COLO829 (cell line): ENCODE measurements at regions not wholly inside any gene's neighbourhood (a gene's known extent, or its start where the extent isn't known, plus 50 kb on each side); places are given as distances from the start of the nearest gene placed in this dataset.
"Not testable (repeated sequence)": the region's sequence is repeated elsewhere in the genome, so short reads cannot be mapped to it uniquely, and the experiment has no call there.

ENCODE experiments used
- DNase-seq: peaks from one replicate; pipeline ENCODE4 v3.0.0; 2012; ENCODE audit warnings: low spot score

DNA sequence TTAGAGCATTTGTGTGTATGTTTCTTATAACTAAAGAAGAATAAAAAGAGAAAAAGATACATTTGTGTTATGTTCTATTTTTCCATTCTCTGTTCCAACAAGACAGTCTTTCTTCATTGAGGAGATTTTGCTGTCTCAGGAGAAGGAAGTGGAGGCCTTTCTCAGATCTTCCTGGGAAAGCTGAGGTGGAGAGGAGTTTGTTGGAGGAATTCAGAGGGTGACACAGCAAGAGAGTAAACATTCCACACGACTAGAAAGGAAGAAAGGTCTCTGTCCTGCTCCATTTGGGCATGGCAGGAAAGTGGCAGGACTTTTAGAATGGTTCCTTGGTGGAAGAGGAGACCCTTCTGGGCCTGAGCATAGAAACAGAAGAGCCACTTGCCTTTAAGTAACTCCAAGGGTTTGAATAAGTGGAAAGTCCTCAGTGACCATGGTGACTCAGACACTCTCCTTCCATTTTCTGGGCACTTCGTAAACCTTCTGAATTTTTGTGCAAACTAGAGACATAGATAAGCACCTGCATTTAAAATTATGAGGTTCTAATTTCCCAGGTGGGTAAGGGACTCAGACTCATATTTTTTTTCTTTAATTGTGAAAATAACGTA lies 52.3 kb upstream of the COL5A2 start:
- no peak for DNase-seq

- no peak for DNase-seq
These were observed 53.3 kb upstream of the COL5A2 start for GRCh38 chr2:189232759-189233406.

- DNase-seq = no peak
These were observed 54.0 kb upstream of the COL5A2 start for GRCh38 chr2:189233527-189233926.

GRCh38 chr2:189234991-189235390 lies 55.4 kb upstream of the COL5A2 start:
- no peak for DNase-seq

GRCh38 chr2:189236066-189236465 lies 56.5 kb upstream of the COL5A2 start:
- DNase-seq = no peak

- no peak for DNase-seq
These were observed 59.3 kb upstream of the COL5A2 start for GRCh38 chr2:189238903-189239302.

GRCh38 chr2:189243843-189244242 lies 64.3 kb upstream of the COL5A2 start:
- DNase-seq = not testable (repeated sequence)

GRCh38 chr2:189247276-189247675 lies 67.7 kb upstream of the COL5A2 start:
- DNase-seq = no peak

DNA sequence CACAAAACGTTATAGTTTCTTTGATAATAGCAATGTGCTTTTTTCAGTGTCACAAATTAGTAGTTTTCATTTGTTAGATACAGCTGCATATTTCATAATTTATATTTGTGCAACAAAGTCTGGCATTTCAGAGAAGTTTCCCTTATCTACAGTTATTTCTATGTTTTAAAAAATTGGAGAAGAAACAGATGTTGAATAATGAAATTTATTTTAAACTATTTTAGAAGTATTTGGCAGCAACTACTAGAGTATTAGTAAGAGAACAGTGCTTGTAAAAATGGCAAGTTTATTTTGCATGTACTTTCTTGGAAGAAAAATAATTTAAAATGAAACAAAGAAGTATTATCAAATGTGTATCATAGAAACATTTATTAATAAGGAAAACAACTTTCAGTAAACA lies 68.6 kb upstream of the COL5A2 start:
- DNase-seq = no peak

DNA sequence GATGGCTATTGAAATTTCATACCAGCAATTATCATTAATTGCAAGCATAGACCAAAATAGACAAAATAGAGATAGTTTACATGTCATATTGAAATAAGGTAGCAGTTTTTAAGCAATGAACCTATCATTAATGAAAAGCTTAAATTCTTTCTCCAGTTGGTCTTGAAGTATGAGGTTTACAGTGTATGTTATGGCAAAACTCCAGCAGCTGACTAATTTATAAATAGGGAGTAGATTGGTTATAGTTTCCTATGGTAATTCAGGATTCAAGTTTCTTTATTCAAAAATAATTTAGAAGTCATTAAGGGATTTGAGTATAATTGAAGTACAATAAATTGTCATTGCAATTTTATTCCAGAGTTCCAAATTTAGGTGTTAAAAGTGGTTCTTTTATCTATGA lies 69.6 kb upstream of the COL5A2 start:
- DNase-seq = no peak

- no peak for DNase-seq
These were observed 70.3 kb upstream of the COL5A2 start for GRCh38 chr2:189249901-189250300.

DNA sequence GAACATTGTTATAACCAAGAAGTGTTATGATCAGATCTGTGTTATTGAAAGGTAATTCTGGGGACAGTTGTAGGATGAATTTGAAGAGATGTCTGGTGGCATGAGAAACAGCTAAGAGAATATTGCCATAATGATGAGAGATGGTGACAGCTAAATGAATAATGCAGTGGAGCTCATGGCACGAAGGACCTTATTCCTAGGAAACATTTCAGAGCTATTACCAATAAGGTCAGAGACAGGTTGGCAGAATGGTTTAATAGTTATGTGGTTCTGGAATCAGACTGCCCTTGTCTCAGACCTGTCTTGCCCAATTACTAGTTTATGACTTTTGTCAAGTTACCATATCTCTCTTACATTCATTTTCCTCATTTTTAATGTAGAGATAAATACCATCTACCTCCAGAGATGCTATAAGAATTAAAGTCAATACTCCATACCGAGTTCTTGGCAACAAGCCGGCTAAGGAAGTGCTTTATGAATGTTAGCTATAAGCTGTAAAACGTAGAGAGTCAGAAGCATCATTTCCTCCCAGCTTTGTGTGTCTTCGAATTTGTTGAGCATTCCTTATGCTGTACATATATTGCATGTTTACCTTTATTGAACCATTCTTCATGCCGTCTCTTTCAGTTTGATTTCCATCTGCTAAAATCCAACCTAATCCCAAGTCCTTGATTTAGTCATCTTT lies 73.6 kb upstream of the COL5A2 start:
- no peak for DNase-seq

DNA sequence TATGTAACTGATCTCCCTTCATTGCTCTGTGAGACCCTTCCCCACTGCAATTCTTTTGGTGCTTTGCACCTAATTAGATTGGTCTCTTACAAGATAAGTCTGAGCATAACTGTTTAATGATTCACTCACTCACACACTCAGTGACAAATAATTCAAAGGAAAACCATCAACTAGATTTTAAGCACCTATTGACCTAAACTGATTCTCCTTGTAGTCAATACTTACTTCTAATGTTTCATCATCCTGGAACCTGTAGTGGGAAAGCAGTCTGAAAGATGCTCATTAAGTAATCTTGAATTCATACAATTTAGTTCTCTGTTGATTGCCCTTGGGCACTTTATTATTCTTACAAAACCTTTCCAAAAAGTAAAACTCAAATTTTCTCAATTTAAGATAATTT lies 74.3 kb upstream of the COL5A2 start:
- DNase-seq = no peak

DNA sequence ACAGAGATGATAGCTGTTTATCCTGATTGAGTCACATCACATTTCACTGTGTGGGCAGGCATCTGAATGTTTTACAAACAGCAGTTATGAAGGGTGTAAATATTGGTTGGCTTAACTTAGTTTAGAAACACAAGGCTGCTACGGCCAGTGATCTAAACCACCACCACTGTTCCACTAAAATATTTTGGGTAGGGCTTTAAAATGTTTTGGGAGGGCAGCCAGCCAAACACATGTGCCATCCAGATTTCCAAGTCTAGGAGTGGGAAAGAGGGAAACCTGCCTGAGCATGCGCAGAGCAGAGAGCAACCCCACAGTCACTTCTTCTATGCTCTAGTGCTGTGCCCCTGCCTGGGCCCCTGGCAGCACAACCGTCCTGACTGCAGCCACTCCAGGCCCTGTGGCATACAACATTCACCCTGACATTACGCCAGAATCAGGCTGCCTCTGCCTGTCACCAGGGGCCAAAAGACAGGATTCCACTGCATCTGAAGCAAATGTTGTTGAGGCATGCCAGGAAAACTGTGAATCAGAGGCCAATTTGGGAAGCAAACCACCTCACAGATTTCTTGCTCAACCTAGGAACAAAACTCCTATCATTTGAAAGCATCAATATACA lies 74.8 kb upstream of the COL5A2 start:
- DNase-seq = no peak

- DNase-seq = no peak
These were observed 76.2 kb upstream of the COL5A2 start for GRCh38 chr2:189255711-189256110.

GRCh38 chr2:189258616-189259365 lies 79.2 kb upstream of the COL5A2 start:
- no peak for DNase-seq

- no peak for DNase-seq
These were observed 80.8 kb upstream of the COL5A2 start for GRCh38 chr2:189260361-189260814.

GRCh38 chr2:189261431-189261841 lies 81.9 kb upstream of the COL5A2 start:
- DNase-seq = peak; percentile 69

DNA sequence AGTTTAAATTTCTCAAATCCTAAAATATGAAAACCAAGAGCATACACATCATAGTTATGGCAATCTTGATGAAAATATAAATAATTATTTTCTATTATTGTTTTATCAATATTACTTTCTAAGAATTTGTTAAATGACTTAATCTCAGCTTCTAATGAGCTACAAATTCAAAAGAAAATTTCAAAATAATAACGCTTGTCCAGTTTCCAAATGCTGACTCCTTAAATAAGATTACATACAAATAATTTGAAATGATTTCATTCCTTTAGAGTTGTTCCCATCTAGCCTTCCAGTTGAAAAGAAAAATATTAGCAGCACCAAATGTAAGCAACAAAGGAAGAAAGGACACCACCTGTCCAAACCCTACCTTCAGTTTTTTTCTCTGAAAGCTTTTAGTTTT lies 82.4 kb upstream of the COL5A2 start:
- DNase-seq = no peak

- no peak for DNase-seq
These were observed 86.2 kb upstream of the COL5A2 start for GRCh38 chr2:189265696-189266320.

- no peak for DNase-seq
These were observed 87.9 kb upstream of the COL5A2 start for GRCh38 chr2:189267491-189267890.
